ENCODE measurements at regions not wholly inside any gene's neighbourhood (a gene's known extent, or its start where the extent isn't known, plus 50 kb on each side); places are given as distances from the start of the nearest gene placed in this dataset.

- no peaks in the 10 kb centered on the region for H3K36me3 Mint-ChIP-seq
- no peaks in the 10 kb centered on the region for H3K4me1 Mint-ChIP-seq
- H3K4me1 ChIP-seq (ENCODE audit: control insufficient read depth in 2 of 2, insufficient read depth in 2 of 2, low read length in 2 of 2) = no peaks in the 10 kb centered on the region
- H3K4me3 ChIP-seq (ENCODE audit: low read length) = no peak overlapping the region
- CTCF ChIA-PET = no interaction called here
- H3K27me3 Mint-ChIP-seq = no peaks in the 10 kb centered on the region
- H3K9me3 Mint-ChIP-seq = peaks cover 0 to 11% (median 4%) of the 10 kb centered on the region in 11 donors
- POLR2A ChIA-PET = no interaction called here
- no peaks in the 10 kb centered on the region for H3K27me3 ChIP-seq (ENCODE audit: control insufficient read depth in 2 of 2, insufficient read depth in 2 of 2, low read length in 2 of 2)
- H3K36me3 ChIP-seq (ENCODE audit: control insufficient read depth in 2 of 3, insufficient read depth in 3 of 3, low read length in 3 of 3) = no peaks in the 10 kb centered on the region
- H3K27ac ChIP-seq (ENCODE audit: low read depth, low read length) = no peak overlapping the region
- ATAC-seq (no peak), DNase-seq (no peak)
- no peak overlapping the region for H3K4me3 Mint-ChIP-seq
- intact Hi-C loops (cut with micrococcal nuclease) = no loop called here
- H3K27ac Mint-ChIP-seq = no peak overlapping the region
- H3K9me3 ChIP-seq (ENCODE audit: control insufficient read depth in 2 of 3, low read length in 3 of 3) = no peaks in the 10 kb centered on the region
Measured at GRCh38 chr5:4643960-4644359, 496.2 kb upstream of the ADAMTS16 start.

- ChIA-PET CTCF (no interaction called here), POLR2A (no interaction called here)
- Histone ChIP-seq H3K4me1 (ENCODE audit: control insufficient read depth in 2 of 2, insufficient read depth in 2 of 2, low read length in 2 of 2) (no peaks in the 10 kb centered on the region), H3K9me3 (ENCODE audit: control insufficient read depth in 2 of 3, low read length in 3 of 3) (no peaks in the 10 kb centered on the region), H3K36me3 (ENCODE audit: control insufficient read depth in 2 of 3, insufficient read depth in 3 of 3, low read length in 3 of 3) (no peaks in the 10 kb centered on the region), H3K4me3 (ENCODE audit: low read length) (no peak overlapping the region), H3K27ac (ENCODE audit: low read depth, low read length) (no peak overlapping the region), H3K27me3 (ENCODE audit: control insufficient read depth in 2 of 2, insufficient read depth in 2 of 2, low read length in 2 of 2) (no peaks in the 10 kb centered on the region)
- Mint-ChIP-seq H3K27me3 (no peaks in the 10 kb centered on the region), H3K4me3 (no peak overlapping the region), H3K4me1 (no peaks in the 10 kb centered on the region), H3K27ac (no peak overlapping the region), H3K36me3 (peaks cover 0 to 5% (median 0%) of the 10 kb centered on the region in 5 donors), H3K9me3 (peaks cover 0 to 21% (median 6%) of the 10 kb centered on the region in 11 donors)
- intact Hi-C loops (cut with micrococcal nuclease) = no loop called here
- DNase-seq (no peak), ATAC-seq (no peak)
Measured at GRCh38 chr5:4646715-4647375, 493.3 kb upstream of the ADAMTS16 start.

- ATAC-seq (no peak), DNase-seq (no peak)
- intact Hi-C loops (cut with micrococcal nuclease) = no loop called here
- Mint-ChIP-seq H3K4me3 (no peak overlapping the region), H3K27me3 (no peaks in the 10 kb centered on the region), H3K36me3 (peaks cover 0 to 5% (median 0%) of the 10 kb centered on the region in 5 donors), H3K27ac (no peak overlapping the region), H3K4me1 (no peaks in the 10 kb centered on the region), H3K9me3 (peaks cover 0 to 22% (median 6%) of the 10 kb centered on the region in 11 donors)
- Histone ChIP-seq H3K27ac (ENCODE audit: low read depth, low read length) (no peak overlapping the region), H3K4me1 (ENCODE audit: control insufficient read depth in 2 of 2, insufficient read depth in 2 of 2, low read length in 2 of 2) (no peaks in the 10 kb centered on the region), H3K9me3 (ENCODE audit: control insufficient read depth in 2 of 3, low read length in 3 of 3) (no peaks in the 10 kb centered on the region), H3K4me3 (ENCODE audit: low read length) (no peak overlapping the region), H3K27me3 (ENCODE audit: control insufficient read depth in 2 of 2, insufficient read depth in 2 of 2, low read length in 2 of 2) (no peaks in the 10 kb centered on the region), H3K36me3 (ENCODE audit: control insufficient read depth in 2 of 3, insufficient read depth in 3 of 3, low read length in 3 of 3) (no peaks in the 10 kb centered on the region)
- POLR2A ChIA-PET = no interaction called here
- CTCF ChIA-PET = no interaction called here
Measured at GRCh38 chr5:4647955-4648354, 492.2 kb upstream of the ADAMTS16 start.

- Mint-ChIP-seq H3K27me3 (no peaks in the 10 kb centered on the region), H3K27ac (no peak overlapping the region), H3K4me3 (no peak overlapping the region), H3K4me1 (no peaks in the 10 kb centered on the region), H3K36me3 (peaks cover 0 to 5% (median 0%) of the 10 kb centered on the region in 5 donors), H3K9me3 (peaks cover 0 to 17% (median 4%) of the 10 kb centered on the region in 11 donors)
- intact Hi-C loops (cut with micrococcal nuclease) = no loop called here
- Histone ChIP-seq H3K9me3 (ENCODE audit: control insufficient read depth in 2 of 3, low read length in 3 of 3) (no peaks in the 10 kb centered on the region), H3K27me3 (ENCODE audit: control insufficient read depth in 2 of 2, insufficient read depth in 2 of 2, low read length in 2 of 2) (no peaks in the 10 kb centered on the region), H3K36me3 (ENCODE audit: control insufficient read depth in 2 of 3, insufficient read depth in 3 of 3, low read length in 3 of 3) (no peaks in the 10 kb centered on the region), H3K4me1 (ENCODE audit: control insufficient read depth in 2 of 2, insufficient read depth in 2 of 2, low read length in 2 of 2) (no peaks in the 10 kb centered on the region), H3K27ac (ENCODE audit: low read depth, low read length) (no peak overlapping the region), H3K4me3 (ENCODE audit: low read length) (no peak overlapping the region)
- ChIA-PET CTCF (no interaction called here), POLR2A (no interaction called here)
- no peak for ATAC-seq
- no peak for DNase-seq
Measured at GRCh38 chr5:4651806-4652565, 488.1 kb upstream of the ADAMTS16 start.

- Histone ChIP-seq H3K4me3 (ENCODE audit: low read length) (no peak overlapping the region), H3K27ac (ENCODE audit: low read depth, low read length) (no peak overlapping the region), H3K36me3 (ENCODE audit: control insufficient read depth in 2 of 3, insufficient read depth in 3 of 3, low read length in 3 of 3) (no peaks in the 10 kb centered on the region), H3K9me3 (ENCODE audit: control insufficient read depth in 2 of 3, low read length in 3 of 3) (peaks cover 0 to 2% (median 0%) of the 10 kb centered on the region in 3 experiments), H3K27me3 (ENCODE audit: control insufficient read depth in 2 of 2, insufficient read depth in 2 of 2, low read length in 2 of 2) (no peaks in the 10 kb centered on the region), H3K4me1 (ENCODE audit: control insufficient read depth in 2 of 2, insufficient read depth in 2 of 2, low read length in 2 of 2) (no peaks in the 10 kb centered on the region)
- DNase-seq (no peak), ATAC-seq (no peak)
- H3K36me3 Mint-ChIP-seq = peaks cover 0 to 5% (median 0%) of the 10 kb centered on the region in 5 donors
- POLR2A ChIA-PET = no interaction called here
- H3K27me3 Mint-ChIP-seq = no peaks in the 10 kb centered on the region
- no peak overlapping the region for H3K4me3 Mint-ChIP-seq
- no peak overlapping the region for H3K27ac Mint-ChIP-seq
- H3K9me3 Mint-ChIP-seq = peaks cover 0 to 23% (median 10%) of the 10 kb centered on the region in 11 donors
- intact Hi-C loops (cut with micrococcal nuclease) = no loop called here
- CTCF ChIA-PET = no interaction called here
- no peaks in the 10 kb centered on the region for H3K4me1 Mint-ChIP-seq
Measured at GRCh38 chr5:4653475-4653874, 486.7 kb upstream of the ADAMTS16 start.

- Mint-ChIP-seq H3K9me3 (peaks cover 0 to 21% (median 13%) of the 10 kb centered on the region in 11 donors), H3K4me3 (no peak overlapping the region), H3K27ac (no peak overlapping the region), H3K36me3 (no peaks in the 10 kb centered on the region), H3K27me3 (no peaks in the 10 kb centered on the region), H3K4me1 (peaks cover 0 to 7% (median 0%) of the 10 kb centered on the region in 7 donors)
- intact Hi-C loops (cut with micrococcal nuclease) = no loop called here
- H3K36me3 ChIP-seq (ENCODE audit: control insufficient read depth in 2 of 3, insufficient read depth in 3 of 3, low read length in 3 of 3) = no peaks in the 10 kb centered on the region
- peaks cover 0 to 5% (median 0%) of the 10 kb centered on the region in 3 experiments for H3K9me3 ChIP-seq (ENCODE audit: control insufficient read depth in 2 of 3, low read length in 3 of 3)
- H3K27ac ChIP-seq (ENCODE audit: low read depth, low read length) = no peak overlapping the region
- no peaks in the 10 kb centered on the region for H3K4me1 ChIP-seq (ENCODE audit: control insufficient read depth in 2 of 2, insufficient read depth in 2 of 2, low read length in 2 of 2)
- H3K27me3 ChIP-seq (ENCODE audit: control insufficient read depth in 2 of 2, insufficient read depth in 2 of 2, low read length in 2 of 2) = no peaks in the 10 kb centered on the region
- ChIA-PET CTCF (no interaction called here), POLR2A (no interaction called here)
- ATAC-seq (no peak), DNase-seq (no peak)
- H3K4me3 ChIP-seq (ENCODE audit: low read length) = no peak overlapping the region
Measured at GRCh38 chr5:4659851-4660250, 480.3 kb upstream of the ADAMTS16 start.

GRCh38 chr5:4661326-4661725 lies 478.8 kb upstream of the ADAMTS16 start:
- H3K27me3 ChIP-seq (ENCODE audit: control insufficient read depth in 2 of 2, insufficient read depth in 2 of 2, low read length in 2 of 2) = no peaks in the 10 kb centered on the region
- H3K36me3 ChIP-seq (ENCODE audit: control insufficient read depth in 2 of 3, insufficient read depth in 3 of 3, low read length in 3 of 3) = no peaks in the 10 kb centered on the region
- H3K27ac Mint-ChIP-seq = no peak overlapping the region
- CTCF ChIA-PET = no interaction called here
- no peaks in the 10 kb centered on the region for H3K4me1 ChIP-seq (ENCODE audit: control insufficient read depth in 2 of 2, insufficient read depth in 2 of 2, low read length in 2 of 2)
- intact Hi-C loops (cut with micrococcal nuclease) = no loop called here
- H3K27ac ChIP-seq (ENCODE audit: low read depth, low read length) = no peak overlapping the region
- H3K4me1 Mint-ChIP-seq = peaks cover 0 to 7% (median 0%) of the 10 kb centered on the region in 7 donors
- POLR2A ChIA-PET = no interaction called here
- no peaks in the 10 kb centered on the region for H3K27me3 Mint-ChIP-seq
- no peak overlapping the region for H3K4me3 Mint-ChIP-seq
- H3K36me3 Mint-ChIP-seq = no peaks in the 10 kb centered on the region
- H3K9me3 Mint-ChIP-seq = peaks cover 0 to 20% (median 13%) of the 10 kb centered on the region in 11 donors
- H3K4me3 ChIP-seq (ENCODE audit: low read length) = no peak overlapping the region
- peaks cover 0 to 5% (median 0%) of the 10 kb centered on the region in 3 experiments for H3K9me3 ChIP-seq (ENCODE audit: control insufficient read depth in 2 of 3, low read length in 3 of 3)
- DNase-seq (no peak), ATAC-seq (no peak)
